ENCODE measurements at regions not wholly inside any gene's neighbourhood (a gene's known extent, or its start where the extent isn't known, plus 50 kb on each side); places are given as distances from the start of the nearest gene placed in this dataset.

- intact Hi-C loops (cut with micrococcal nuclease) (loop anchor here (5.0 kb wide), 1 partner anchor 108 kb away; no protein-coding TSS in a partner anchor), in situ Hi-C loops (cut with MboI) (no loop called here)
- Histone ChIP-seq H3K27me3 (ENCODE audit: control insufficient read depth in 2 of 2, insufficient read depth in 2 of 2, low read length in 2 of 2) (no peaks in the 10 kb centered on the region), H3K4me3 (no peak overlapping the region), H3K9ac (ENCODE audit: insufficient read depth in 1 of 2, low read depth in 2 of 2, low read length in 2 of 2) (no peak overlapping the region), H3K4me1 (replicated peaks in 1 of 2; ENCODE audit: control insufficient read depth in 2 of 2, insufficient read depth in 2 of 2, low read length in 2 of 2) (peaks cover 0 to 20% of the 10 kb centered on the region in 2 experiments; a peak in 3 of 5 replicates), H3K9me3 (replicated peaks; ENCODE audit: control insufficient read depth, insufficient read depth, low read depth, low read length) (no peaks in the 10 kb centered on the region), H4K20me1 (replicated peaks; ENCODE audit: control insufficient read depth, insufficient read depth, low read length) (no peaks in the 10 kb centered on the region), H3K9me1 (ENCODE audit: control insufficient read depth, insufficient read depth, low read length) (no peaks in the 10 kb centered on the region), H3K4me2 (ENCODE audit: insufficient read depth, low read length) (no peak overlapping the region), H3K27ac (ENCODE audit: extremely low read depth, low read depth, low read length) (no peak overlapping the region), H3K36me3 (ENCODE audit: control insufficient read depth, insufficient read depth, low read length) (no peaks in the 10 kb centered on the region), H3K79me2 (ENCODE audit: control insufficient read depth, insufficient read depth, low read length) (no peaks in the 10 kb centered on the region), H2AFZ (ENCODE audit: low read depth, low read length) (no peak overlapping the region)
- 40% methylated on average over 2 of the region's 2 CpGs for WGBS (ENCODE audit: insufficient coverage, low coverage, missing lambda C conversion rate)
- FAIRE-seq (no peak), DNase-seq (ENCODE audit: extremely low read depth in 1 of 4, low spot score in 3 of 4) (no peak), ATAC-seq (no peak)
- TF ChIP-seq ZNF695 (CRISPR knock-in tag; IDR thresholded peaks at IDR 0.05) (no peak), CEBPB (tag; IDR thresholded peaks at IDR 0.05) (0 out of 2 replicates have a peak, but pooled peaks have one; percentile 19), ZNF639 (CRISPR knock-in tag; conservative IDR thresholded peaks at IDR 0.05 in 1 of 2, IDR thresholded peaks at IDR 0.05 in 1 of 2) (no peak), CEBPG (CRISPR knock-in tag; IDR thresholded peaks at IDR 0.05) (no peak), CEBPG (tag; conservative IDR thresholded peaks at IDR 0.05 in 1 of 2, IDR thresholded peaks at IDR 0.05 in 1 of 2) (peak in 1 of 2 experiments; percentile 54; a peak in 1 of 4 replicates), KDM2B (CRISPR knock-in tag; IDR thresholded peaks at IDR 0.05) (no peak)
- no TSS peak for BruUV-seq (replicated peaks)
- CTCF ChIA-PET (ENCODE audit: low intra/inter-chr PET ratio), result no interaction called here
- POLR2A ChIA-PET, result no interaction called here
Measured at GRCh38 chr12:75784591-75784990, 247.0 kb downstream of the PHLDA1 start.
